GM12892 (cell line): ENCODE measurements at regions not wholly inside any gene's neighbourhood (a gene's known extent, or its start where the extent isn't known, plus 50 kb on each side); places are given as distances from the start of the nearest gene placed in this dataset.
A peak's percentile ranks its signal among the peaks of the same experiment; 100 is the strongest.

Source experiments
- DNase-seq: peaks from one replicate; pipeline ENCODE4 v3.0.0; 2011; ENCODE audit not compliant: insufficient read length
- FAIRE-seq: peaks from 2 replicates; lab custom pipeline; 2011; peaks lifted over from hg19 to GRCh38; lab: Jason Lieb, UNC
- POLR2A ChIP-seq: IDR thresholded peaks from 2 replicates; pipeline ENCODE4 v1.6.1; 2011; ENCODE audit warnings: low read depth, low read length, control low read depth
- POLR2AphosphoS5 ChIP-seq: IDR thresholded peaks from 2 replicates; pipeline ENCODE4 v1.6.1; 2011; ENCODE audit warnings: low read depth, low read length, control low read depth
- TAF1 ChIP-seq: IDR thresholded peaks from 2 replicates; pipeline ENCODE4 v1.6.1; 2011; ENCODE audit warnings: low read depth, mild to moderate bottlenecking, control low read depth, low read length, borderline replicate concordance

- FAIRE-seq (no peak), DNase-seq (no peak)
- no peak for TF ChIP-seq TAF1
- TF ChIP-seq POLR2A, result no peak
- TF ChIP-seq POLR2AphosphoS5, result no peak
These were observed 177.8 kb upstream of the HAAO start for GRCh38 chr2:42970151-42970550.

DNA sequence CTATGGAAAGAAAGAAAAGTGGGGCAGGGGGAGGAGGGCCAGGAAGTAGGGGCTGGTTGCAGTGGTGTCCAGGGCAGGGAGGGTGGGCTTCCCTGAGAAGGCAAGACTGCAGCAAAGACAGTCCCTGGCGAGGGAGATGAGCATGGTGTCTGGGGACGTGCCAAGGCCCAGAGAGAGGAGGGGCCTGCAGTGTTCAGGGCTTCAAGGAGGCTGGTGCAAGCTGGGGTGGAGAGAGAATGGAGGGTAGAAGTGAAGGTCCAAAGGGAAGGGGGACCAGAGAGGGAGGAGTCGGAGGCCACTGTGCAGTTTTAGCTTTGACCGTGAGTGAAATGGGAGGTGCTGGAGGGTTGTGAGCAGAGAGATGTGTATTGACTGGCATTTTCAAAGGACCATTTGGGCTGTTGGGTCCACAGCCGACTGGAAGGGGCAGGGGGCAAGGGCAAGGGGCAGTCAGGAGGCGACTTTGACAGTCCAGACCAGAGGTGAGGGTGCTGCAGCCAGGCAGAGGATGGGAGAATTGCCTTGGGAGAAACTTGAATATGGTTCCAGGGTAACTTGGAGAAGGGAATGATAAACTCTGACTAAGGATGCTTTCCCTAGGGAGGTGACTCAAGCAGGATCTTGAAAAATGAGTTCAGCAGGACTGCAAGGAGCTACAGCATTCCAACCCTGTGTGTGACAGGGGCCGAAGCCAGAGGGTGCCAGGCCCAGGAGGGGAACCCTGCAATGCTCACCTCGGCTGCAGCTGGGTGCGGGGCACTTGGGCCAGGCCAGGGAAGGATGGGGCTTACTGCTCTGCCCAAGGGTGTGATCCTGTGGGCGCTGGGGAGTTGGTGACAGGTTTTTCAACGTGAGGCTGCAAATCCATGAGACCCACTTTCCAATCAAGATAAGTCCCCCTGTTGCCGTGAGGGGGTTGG lies 177.1 kb upstream of the HAAO start:
- FAIRE-seq, result no peak
- no peak for TF ChIP-seq POLR2AphosphoS5
- TF ChIP-seq TAF1, result no peak
- TF ChIP-seq POLR2A, result no peak
- no peak for DNase-seq

DNA sequence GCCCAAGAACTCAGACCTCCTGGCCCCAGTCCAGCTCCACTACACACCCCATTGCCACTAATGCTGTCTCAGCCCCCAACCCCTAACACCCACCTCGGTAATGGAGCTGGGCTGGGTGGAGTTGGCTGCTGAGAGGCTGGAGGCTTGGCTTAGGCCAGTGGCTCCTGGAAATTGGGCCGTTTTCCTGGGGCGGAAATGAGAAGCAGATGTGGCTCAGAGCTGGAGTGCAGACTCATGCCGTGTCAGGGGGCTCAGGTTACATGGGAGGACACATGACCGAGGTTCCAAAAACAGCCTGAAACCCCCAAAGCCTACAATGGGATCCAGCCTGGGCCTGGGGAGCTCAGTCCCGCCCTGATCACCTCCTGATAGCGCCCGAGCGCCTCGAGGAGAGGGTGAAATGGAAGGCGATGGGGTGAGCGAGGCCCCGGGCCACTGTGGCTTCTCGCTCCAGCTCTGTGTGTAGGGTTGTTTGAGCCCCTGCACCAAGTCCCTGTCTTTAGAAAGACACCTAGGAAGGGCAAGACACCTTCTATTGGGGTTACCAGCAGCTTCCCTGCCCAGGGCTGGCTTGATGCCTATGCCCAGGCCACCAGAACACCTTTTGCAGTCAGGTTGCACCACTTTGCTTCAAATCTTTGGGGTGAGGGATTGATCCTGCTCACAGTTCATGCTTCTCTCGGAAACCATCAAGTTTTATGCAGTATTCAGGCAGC lies 175.7 kb upstream of the HAAO start:
- TF ChIP-seq POLR2A (no peak), POLR2AphosphoS5 (no peak), TAF1 (no peak)
- no peak for FAIRE-seq
- DNase-seq, result no peak

DNA sequence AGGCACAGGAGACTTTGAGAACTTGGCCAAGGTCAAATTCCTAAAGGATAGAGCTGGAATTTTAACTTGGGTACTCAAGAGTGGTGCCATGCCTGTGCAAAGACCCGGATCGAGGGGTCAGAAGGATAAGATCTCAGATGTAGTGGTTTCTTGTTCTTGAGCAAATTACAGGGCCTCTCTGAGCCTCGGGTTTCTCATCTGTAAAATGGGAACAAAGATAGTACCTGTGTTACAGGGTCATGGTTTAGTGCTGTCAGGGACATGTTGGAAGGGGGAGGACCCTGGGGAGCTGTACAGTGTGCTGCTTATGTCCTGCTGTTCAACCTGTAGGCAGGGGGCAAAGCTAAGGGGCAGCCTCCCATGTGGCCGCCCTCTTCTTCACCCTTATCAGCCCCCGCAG lies 173.5 kb upstream of the HAAO start:
- FAIRE-seq, result no peak
- no peak for DNase-seq
- no peak for TF ChIP-seq POLR2A
- TF ChIP-seq TAF1, result no peak
- TF ChIP-seq POLR2AphosphoS5, result no peak

GRCh38 chr2:42965196-42965595 lies 172.8 kb upstream of the HAAO start:
- DNase-seq, result no peak
- no peak for TF ChIP-seq TAF1
- FAIRE-seq, result no peak

- DNase-seq (no peak), FAIRE-seq (no peak)
- TF ChIP-seq POLR2A (no peak), TAF1 (no peak), POLR2AphosphoS5 (no peak)
These were observed 172.2 kb upstream of the HAAO start for GRCh38 chr2:42964439-42965083.

DNA sequence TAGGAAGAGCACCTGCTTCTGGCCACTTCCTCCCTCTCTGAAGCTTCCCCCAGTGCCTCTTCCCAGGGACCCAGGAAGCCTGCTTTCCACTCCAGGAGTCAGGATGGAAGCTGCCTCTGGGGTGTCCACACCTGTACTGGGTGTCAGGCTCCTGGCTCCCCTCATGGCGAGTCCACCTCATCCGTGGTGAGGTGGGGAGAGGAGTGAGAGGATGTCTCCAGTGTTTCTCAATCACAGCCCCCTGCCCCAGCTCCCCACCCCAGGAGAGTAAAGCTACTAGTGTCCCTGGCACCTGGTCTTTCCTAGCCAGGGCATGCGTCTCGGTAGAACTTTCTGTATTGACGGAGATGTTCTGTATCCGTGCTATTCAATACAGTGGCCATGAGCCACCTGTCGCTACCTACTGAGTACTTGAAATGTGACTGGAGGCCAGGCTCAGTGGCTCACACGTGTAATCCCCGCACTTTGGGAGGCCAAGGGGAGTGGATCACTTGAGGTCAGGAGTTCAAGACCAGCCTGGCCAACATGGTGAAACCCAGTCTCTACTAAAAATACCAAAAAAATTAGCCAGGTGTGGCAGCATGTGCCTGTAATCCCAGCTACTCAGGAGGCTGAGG lies 171.2 kb upstream of the HAAO start:
- FAIRE-seq, result no peak
- TF ChIP-seq POLR2AphosphoS5 (no peak), TAF1 (no peak), POLR2A (no peak)
- DNase-seq, result no peak

GRCh38 chr2:42962508-42962953 lies 170.1 kb upstream of the HAAO start:
- FAIRE-seq (no peak), DNase-seq (no peak)
- TF ChIP-seq POLR2A, result no peak
- TF ChIP-seq TAF1, result no peak
- no peak for TF ChIP-seq POLR2AphosphoS5

- FAIRE-seq (no peak), DNase-seq (no peak)
- TF ChIP-seq POLR2A (no peak), TAF1 (no peak), POLR2AphosphoS5 (no peak)
These were observed 169.6 kb upstream of the HAAO start for GRCh38 chr2:42961961-42962360.

GRCh38 chr2:42961385-42961811 lies 169.0 kb upstream of the HAAO start:
- FAIRE-seq, result peak; percentile 58
- DNase-seq, result no peak
- TF ChIP-seq POLR2A (no peak), TAF1 (no peak), POLR2AphosphoS5 (no peak)

GRCh38 chr2:42960842-42961180 lies 168.4 kb upstream of the HAAO start:
- FAIRE-seq (no peak), DNase-seq (no peak)
- TF ChIP-seq POLR2AphosphoS5 (no peak), POLR2A (no peak), TAF1 (no peak)
